GM18520 (cell line): ENCODE measurements at regions not wholly inside any gene's neighbourhood (a gene's known extent, or its start where the extent isn't known, plus 50 kb on each side); places are given as distances from the start of the nearest gene placed in this dataset.
"Not testable (repeated sequence)": the region's sequence is repeated elsewhere in the genome, so short reads cannot be mapped to it uniquely, and the experiment has no call there.

Experiments
- ATAC-seq: cut with Tn5 transposase; IDR thresholded peaks from one replicate; pipeline ENCODE4 v1.9.1; 2021; ENCODE audit not compliant: unreplicated experiment

- ATAC-seq, result peak; percentile 97
Observed at GRCh38 chr5:103808464-103809106, 246.0 kb upstream of the NUDT12 start.

DNA sequence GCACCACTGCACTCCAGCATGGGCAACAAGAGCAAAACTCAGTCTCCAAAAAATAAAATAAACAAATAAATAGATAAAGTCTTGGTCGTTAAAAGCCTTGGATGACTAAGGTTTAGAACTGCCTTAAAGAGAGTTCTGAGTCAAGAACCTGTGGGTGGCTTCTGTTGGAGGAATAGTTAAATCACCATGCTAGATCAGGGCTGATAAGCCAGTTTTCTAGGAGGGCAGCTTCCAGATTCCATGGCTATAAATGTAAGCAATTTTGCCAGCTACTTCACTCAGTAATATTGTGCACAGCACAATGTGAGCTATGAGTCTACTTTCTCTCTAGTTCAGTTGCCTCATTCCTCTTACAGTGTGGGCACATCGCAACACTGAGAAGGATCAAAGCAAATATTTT, 242.1 kb upstream of the NUDT12 start:
- no peak for ATAC-seq

- ATAC-seq, result no peak
Observed at GRCh38 chr5:103801681-103802080, 239.1 kb upstream of the NUDT12 start.

DNA sequence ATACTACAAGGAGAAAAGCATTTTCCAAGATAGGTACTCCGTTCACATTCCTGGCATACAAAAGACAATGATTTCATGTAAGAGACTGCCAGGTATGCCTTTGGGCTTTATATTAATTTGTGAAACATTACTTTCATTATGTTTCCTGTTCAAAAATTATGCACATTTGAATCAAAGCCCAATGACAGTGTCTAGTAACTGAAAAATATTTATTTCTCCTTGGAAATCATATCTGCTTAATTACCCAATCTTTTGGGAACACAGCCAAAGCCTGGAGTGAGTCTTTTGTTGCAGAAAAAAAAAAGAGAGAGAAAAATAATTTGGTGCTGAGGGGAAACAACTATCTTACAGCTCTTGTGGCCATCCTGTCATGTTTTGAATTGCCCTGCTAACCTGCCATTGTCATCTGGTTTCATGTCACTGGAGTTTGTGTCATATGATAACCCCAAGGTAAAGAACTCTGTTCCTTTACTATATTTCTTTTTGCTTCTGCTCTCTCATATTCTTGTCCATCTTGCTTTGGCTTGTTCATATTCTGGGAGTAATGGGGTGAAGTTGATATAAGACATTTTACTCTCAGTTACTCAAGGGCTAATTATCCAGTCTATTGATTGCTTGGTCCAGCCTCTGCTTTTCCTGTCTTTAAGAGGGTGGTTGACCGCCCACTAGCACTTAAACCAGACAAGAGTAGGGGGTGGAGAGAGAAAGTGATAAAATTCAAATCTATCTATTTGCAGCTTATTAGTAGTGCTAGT, 238.3 kb upstream of the NUDT12 start:
- ATAC-seq, result no peak

DNA sequence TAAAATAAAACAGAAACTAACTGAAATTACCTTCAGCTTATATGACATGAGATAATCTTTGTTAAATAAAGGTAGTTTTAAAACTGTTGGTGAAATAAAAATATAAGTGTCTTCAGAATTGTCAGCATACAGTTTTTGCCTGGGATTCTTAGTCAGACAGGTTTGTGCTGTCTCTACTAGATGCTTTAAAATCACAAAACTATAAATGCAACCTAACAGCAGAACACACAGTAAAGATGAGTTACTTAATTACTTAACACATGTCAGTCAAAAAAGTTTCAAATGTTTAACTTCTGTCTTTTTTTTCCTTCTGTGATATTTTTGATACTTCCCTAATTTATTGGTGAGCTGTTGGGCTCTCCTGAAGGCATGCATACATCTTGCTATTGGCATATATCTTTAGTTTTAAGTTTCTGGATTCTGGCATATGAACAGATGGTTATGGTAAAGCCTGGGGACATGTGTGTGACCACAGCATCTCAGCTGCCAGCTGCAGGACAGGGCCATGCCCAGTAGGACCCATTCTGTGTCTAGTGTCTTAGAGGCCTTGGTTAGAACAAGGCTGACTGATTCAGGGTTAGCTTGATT, 231.1 kb upstream of the NUDT12 start:
- ATAC-seq, result no peak

- no peak for ATAC-seq
Observed at GRCh38 chr5:103785569-103785968, 223.0 kb upstream of the NUDT12 start.

DNA sequence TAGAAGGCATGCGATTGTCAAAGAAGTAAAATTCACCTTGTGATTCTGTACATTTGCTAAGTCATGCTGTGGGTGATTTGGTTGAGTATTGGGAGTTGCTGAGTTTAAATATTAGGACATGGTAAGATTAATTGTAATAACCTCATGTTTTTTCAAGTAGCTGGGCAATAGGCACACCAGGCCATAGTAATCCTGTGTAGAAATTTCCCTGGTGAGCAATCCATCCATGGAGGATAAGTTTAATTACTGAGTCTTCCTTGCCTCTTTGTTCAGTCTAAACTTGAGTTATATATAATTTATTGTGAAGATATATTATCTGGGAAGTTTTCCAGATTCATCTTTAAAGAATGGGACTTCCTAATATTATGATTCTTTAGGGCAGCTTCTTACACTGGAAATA, 221.1 kb upstream of the NUDT12 start:
- no peak for ATAC-seq

- ATAC-seq, result no peak
Observed at GRCh38 chr5:103780794-103781193, 218.2 kb upstream of the NUDT12 start.

DNA sequence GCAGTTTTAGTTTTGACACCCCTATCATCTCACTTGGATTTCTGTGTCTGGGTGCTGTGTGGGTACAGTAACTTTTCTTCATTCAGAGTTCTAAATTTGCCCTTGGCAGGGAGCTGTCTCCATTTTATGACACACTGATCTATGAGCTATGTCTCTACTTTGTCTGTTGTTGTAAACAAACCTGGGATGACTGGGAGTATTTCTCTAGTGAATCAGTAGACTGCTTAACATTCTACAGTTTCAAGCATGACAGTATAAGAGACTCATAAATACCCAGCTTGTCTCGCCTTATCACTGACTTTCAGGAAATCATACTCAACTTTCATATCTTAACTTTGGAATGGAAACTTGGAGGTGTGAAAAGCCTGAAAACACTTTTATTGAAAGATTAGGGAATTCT, 212.1 kb upstream of the NUDT12 start:
- no peak for ATAC-seq

GRCh38 chr5:103772248-103772647, 209.7 kb upstream of the NUDT12 start:
- ATAC-seq, result no peak

- ATAC-seq, result no peak
Observed at GRCh38 chr5:103764403-103764802, 201.8 kb upstream of the NUDT12 start.

DNA sequence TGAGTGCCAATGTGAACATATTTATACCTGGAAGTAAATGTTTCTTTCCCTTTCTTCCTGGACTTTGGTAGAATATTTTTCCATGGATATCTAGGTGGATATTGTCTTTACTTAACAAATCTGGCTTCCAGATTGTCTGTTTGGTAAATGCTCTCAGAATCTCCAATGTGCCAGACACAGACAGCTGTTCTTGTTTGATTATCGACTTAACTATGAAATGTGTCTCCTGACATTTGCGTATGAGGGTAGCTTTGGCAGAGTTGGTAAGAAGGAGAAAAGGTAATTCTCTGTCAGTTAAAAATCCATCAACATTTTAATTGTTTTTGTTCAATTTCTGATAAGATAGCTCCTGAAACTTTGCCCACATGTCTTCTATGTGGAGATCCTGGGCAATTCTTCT, 196.4 kb upstream of the NUDT12 start:
- no peak for ATAC-seq

DNA sequence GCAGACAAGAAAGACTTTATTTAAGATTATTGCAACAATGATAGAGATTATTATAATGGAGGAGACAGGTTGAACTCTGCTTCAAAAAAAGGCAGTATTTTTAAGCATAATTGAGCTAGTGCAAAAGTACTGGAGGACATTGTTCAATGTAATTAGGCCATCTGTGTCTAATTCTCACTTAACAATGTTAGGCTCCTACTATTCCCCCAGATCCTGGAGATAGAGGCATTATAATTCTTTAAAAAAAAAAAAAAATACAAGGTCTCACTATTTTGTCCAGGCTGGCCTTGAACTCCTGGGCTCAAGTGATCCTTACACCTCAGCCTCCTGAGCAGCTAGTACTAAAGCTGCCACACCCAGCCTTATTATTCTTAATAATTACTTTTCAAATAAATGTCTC, 193.4 kb upstream of the NUDT12 start:
- no peak for ATAC-seq

DNA sequence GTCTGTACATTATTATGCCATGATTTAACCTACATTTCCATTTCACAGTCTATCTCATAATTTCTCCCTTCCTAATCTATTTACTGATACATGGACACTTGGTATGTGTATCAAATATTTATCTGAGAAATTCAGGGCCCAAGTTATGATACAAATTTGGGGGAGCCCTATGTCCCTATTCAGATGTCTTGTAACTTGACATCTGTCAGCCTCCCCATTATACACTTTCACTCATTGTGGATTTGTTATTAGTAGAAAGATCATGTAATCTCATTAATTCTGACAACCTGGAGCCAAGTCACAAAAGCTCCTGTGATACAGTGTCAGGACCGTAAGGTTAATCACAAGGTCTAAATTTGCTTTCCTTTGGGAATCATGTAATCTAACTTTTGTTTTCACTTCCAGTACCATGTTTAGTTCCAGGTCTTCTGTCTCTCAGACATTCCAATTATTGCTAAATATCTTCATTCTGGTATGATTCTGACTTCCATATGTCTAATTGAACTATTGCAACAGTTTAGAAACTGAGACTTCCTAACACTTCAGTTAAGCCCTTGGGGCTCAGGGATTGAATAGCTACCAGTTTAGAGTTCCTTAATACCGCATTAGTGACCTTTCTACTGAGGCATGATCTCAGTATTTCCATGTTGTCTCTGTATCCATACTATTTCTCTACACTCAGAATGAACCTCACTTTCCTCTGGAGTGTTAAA, 182.9 kb upstream of the NUDT12 start:
- ATAC-seq, result no peak

GRCh38 chr5:103744159-103744558, 181.6 kb upstream of the NUDT12 start:
- ATAC-seq, result no peak

GRCh38 chr5:103743421-103743820, 180.8 kb upstream of the NUDT12 start:
- no peak for ATAC-seq

- no peak for ATAC-seq
Observed at GRCh38 chr5:103741984-103742383, 179.4 kb upstream of the NUDT12 start.

GRCh38 chr5:103736343-103736742, 173.8 kb upstream of the NUDT12 start:
- ATAC-seq, result not testable (repeated sequence)

- ATAC-seq, result no peak
Observed at GRCh38 chr5:103724271-103724670, 161.7 kb upstream of the NUDT12 start.

DNA sequence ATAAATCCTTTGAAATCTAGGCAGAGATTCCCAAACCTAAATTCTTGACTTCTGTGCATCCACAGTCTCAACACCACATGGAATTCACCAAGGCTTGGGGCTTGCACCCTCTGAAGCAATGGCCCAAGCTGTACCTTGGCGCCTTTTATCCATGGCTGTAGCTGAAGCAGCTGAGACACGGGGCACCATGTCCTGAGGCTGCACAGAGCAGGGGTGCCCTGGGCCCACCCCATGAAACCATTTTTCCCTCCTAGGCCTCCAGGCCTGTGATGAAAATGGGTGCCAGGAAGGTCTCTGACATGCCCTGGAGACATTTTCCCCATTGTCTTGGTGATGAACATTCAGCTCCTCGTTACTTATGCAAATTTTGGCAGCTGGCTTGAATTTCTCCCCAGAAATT, 158.6 kb upstream of the NUDT12 start:
- no peak for ATAC-seq

GRCh38 chr5:103718108-103718507, 155.5 kb upstream of the NUDT12 start:
- no peak for ATAC-seq

GRCh38 chr5:103708601-103709000, 146.0 kb upstream of the NUDT12 start:
- ATAC-seq, result no peak
